Ovary (tissue), 3 donors: ENCODE measurements at regions not wholly inside any gene's neighbourhood (a gene's known extent, or its start where the extent isn't known, plus 50 kb on each side); places are given as distances from the start of the nearest gene placed in this dataset.

ENCODE experiments used
- CTCF ChIP-seq, 3 donors: fragments of 450-650 bp in 2 of 3; fragments of 200-600 bp in 1 of 3; IDR thresholded peaks; one replicate each; pipeline versions ENCODE4 v1.5.1 to v1.8.0; 2016 to 2022; ENCODE audit warnings: antibody characterized with exemption in 3 of 3, mild to moderate bottlenecking in 1 of 3
- EP300 ChIP-seq: sonication (generic); formaldehyde crosslinking; IDR thresholded peaks from one replicate; pipeline ENCODE4 v1.6.1; 2017; ENCODE audit warnings: antibody characterized with exemption
- POLR2A ChIP-seq: fragments of 450-650 bp; IDR thresholded peaks from one replicate; pipeline ENCODE4 v1.6.1; 2017; ENCODE audit warnings: antibody characterized with exemption, mild to moderate bottlenecking, moderate library complexity
- donor health status: DM: no; HTN: no; CAD: no.

GRCh38 chr2:226445216-226445861, 354.3 kb downstream of the IRS1 start:
- TF ChIP-seq CTCF (IDR thresholded peaks at IDR 0.05) (no peak), POLR2A (no peak), EP300 (no peak)
